NCI-H1105 treated with DMSO at 0.1 percent for 48 hours (cell line): ENCODE measurements at regions not wholly inside any gene's neighbourhood (a gene's known extent, or its start where the extent isn't known, plus 50 kb on each side); places are given as distances from the start of the nearest gene placed in this dataset.

Experiments used
- DNase-seq: peaks from one replicate; lab custom pipeline; 2025; lab: John Stamatoyannopoulos, UW

DNA sequence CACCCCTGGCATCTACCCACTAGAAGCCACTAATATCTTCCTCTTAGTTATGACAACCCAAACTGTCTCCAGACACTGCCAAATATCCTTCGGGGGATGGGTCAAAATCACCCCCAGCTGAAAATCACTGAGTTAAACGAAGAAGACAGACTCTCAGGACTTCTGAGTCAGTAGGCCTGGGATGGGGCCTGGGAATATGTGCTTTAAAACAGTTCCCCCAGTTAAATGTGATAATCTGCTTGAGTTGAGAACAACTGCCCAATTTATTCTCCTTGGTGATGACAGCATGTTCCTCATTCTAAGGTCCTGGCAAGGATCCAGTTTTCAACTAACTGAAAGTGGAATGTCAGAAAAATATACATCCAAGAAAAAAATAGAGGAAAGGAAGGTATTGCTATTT, 52.4 kb downstream of the CBLL2 start:
- no peak for DNase-seq

DNA sequence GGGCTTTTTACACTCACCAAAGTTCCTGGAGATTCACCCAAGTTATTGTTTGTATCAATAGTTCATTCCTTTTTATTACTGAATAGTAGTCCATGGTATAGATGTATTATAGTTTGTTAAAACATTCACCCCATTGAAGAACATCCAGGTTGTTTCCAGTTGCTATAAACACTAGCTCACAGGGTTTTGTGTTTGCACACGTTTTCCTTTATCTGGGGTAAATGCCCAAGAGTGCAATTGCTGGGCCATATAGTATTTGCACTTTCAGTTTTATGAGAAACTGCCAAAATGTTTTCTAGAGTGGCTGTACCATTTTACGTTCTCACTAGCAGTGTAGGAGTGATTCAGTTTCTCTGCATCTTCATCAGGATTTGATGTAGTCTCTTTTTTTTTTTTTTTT, 57.1 kb downstream of the CBLL2 start:
- no peak for DNase-seq

DNA sequence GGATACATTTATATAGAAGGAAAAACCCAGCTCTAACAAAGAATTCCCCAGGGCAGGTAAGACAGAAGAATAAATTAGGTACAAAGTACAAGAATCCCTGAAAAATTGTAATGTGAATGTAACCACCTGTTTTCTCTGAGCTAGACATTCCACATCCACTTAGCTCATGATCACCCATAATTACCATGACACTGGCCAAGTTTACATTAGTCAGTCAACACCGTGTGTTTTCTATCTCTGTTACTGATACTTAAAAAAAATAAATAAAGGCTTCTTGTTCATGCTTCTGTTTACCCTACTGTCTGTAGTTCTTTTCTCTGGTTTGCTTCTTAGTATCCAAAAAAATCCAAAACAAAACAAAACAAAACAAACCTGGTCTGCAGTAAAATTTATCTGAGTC, 66.0 kb downstream of the CBLL2 start:
- DNase-seq = peak; percentile 25

DNA sequence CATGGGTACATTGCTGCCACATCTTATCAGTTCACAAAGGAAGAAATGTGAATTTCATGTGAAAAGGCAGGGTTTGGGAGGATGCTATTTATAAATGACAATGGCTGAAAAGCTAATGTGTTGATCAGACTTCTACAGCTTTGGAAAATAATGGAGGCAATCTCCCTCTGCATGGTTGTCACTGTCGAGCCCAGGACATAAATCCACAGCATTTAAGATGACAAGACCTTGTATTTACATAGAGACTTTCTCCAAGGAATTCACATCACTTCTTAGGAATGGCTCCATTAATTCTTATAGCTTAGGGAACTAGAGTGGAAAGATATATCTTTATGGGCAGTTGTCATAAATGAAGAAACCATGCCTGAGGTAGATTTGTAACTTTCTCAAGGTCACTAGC, 66.7 kb downstream of the CBLL2 start:
- no peak for DNase-seq

DNA sequence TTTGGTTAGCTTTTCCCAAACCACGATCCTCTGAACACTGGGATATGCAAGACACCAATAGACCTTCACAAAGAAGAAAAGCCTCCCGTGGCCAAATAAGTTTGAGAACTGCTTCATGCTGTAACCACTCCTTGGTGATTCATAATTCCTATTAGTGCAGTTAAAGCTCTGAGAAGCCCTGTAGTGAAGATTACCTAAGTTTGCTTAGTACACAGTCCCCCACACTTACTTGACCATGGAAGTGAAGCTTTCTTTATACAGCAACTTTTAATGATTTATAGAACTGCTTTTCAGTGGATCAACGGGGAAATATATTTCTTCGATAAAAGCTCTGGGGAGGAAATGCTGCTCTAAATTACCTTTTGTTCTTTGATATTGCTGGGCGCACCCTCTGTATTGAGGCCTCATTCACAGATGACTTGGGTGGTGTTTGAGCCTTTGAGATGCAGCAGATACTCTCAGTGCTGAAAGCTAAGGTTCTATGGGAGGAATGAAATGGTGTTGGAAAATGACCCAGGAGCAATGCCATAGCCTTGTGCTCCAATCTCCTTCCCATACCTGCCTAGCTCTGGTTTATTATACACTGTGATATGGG, 67.4 kb downstream of the CBLL2 start:
- no peak for DNase-seq

DNA sequence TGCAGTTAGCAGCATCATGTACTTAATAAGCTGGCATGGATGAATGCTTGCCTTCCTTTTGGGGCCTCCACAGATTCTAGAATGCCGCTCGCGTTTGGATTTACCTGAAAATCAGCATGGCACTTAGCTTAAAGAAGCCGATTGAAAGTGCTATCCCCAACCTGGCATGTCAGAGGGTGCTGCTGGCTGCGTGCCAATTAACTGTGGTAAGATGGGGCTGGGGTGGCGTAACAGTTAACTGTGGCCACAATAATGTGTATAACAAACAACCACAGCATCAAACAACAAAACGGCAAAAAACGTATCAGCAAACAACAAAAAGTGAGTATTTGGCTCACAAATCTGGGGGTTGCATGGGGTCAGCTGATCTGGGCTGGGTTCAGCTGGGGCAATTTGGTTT, 70.5 kb downstream of the CBLL2 start:
- no peak for DNase-seq

DNA sequence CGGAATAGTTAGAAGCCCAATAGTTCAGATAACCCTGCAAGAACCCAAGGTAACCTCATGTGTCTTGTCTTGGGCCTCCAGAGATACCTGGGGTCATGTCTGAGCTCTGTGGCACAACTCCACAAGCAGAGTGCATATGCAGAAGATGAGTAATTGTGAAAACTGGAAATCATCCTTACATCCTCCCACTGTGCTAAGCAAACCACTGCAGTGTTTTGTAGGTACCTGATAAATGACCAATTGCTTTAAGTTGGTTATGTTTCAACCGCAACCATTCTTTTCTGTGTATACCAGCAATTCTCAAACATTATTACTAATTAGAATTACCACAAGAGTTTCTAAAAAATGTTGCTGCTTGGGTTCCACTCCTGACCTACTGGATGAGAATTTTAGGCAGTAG, 73.2 kb downstream of the CBLL2 start:
- no peak for DNase-seq

DNA sequence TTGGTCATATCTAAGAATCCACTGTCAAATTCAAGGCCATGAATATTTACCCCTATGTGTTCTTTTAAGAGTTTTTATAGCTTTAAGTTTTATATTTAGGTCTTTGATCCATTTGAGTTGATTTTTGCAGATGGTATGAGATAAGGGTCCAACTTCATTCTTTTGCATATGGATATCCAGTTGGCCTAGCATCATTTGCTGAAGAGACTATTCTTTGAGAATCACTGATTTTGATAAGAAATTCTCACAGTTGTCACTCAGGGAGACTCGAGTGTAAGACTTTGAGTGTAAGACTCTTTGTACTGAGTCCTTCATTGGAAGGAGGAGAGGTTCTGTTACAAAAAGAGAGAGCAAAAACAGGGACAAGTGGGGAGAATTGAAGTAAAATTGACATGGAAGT, 74.8 kb downstream of the CBLL2 start:
- no peak for DNase-seq

DNA sequence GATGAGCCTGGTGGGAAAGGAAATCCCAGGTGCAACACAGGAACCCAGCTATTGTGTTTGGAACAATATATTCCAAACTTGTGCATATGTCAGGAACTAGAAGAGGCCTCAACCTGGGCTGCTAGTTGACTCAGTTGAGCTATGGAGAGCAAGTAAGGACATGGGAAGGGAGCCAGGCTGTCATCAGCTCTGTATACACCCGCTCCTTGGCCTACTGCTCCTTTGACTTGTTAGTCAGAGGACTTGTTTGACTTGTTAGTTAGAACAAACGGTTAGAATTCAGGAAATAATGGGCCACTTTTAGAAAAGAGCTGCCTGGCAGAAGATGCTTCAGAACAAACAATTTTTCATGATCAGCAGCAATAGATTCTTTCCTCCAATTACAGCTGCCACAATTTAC, 76.4 kb downstream of the CBLL2 start:
- DNase-seq = no peak

DNA sequence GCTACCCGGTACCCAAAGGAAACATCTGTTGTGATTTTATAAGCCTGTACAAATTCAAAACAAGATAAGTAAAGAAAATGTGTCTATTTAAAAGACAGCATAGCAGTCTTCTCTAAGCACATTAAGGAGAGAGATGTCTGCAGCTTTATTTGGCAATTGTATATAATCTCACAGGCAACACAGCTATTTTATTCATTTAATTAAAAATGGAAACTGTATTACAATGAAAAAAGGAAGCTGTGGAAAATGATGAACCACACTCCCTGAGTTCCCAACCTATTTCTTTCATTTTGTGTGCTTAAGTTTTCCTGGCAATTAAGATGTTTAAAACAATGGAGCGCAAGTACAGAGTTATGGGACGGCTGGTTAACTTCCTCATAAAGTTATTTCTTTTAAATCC, 78.4 kb downstream of the CBLL2 start:
- no peak for DNase-seq

DNA sequence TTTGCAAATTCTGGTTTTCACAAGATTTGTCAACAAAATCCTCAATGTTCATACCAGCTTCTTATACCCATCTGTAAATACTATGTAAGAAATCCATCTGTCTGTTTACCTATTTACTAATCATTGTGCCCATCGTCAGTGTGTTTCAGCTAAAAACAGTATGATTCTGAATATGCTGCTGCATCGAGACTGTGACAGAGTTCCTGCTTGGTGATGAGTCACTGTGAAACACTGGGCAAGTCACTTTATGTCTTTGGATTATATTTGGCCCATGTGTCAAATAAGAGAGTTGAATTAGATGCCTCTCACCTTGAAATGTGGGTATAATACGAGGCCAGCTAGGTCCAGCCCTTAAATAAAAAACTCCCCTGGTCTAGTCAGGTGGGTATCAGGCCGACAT, 79.3 kb downstream of the CBLL2 start:
- no peak for DNase-seq

DNA sequence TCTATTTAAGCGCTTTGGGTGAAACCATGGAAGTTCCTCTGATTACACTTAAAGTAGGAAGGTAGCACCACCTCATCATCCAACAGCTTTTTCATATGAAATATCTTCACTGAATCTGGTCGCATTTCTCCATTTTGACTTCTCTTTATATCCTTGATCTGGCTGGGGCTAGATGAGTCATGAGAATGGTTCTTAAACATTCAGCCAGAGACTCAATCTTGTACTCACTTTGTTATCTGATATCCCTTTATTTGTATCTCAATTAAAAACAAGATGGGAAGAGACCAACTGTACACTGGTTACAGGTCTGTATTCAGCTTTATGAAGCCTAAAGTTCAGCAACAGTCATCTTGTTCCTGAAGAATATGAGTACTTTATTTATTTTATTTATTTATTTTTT, 84.9 kb downstream of the CBLL2 start:
- DNase-seq = no peak

DNA sequence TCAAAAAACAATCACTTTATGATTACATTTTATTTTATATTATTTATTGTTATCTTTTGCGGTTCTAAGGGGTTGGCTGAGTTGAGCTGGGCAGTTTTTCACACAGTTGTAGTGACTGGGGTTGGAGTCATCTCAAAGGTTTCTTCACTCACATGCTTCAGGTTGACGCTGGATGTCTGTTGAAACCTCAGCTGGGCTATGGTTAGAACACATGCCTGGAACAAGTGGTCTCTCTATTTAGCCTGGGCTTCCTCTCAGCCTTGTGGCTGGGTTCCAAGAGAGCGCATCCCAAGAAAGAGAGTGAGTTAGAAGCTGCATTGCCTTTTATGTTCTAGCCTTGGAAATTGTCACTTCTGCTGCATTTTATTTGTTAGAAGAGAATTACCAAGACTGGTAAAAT, 87.4 kb downstream of the CBLL2 start:
- no peak for DNase-seq

DNA sequence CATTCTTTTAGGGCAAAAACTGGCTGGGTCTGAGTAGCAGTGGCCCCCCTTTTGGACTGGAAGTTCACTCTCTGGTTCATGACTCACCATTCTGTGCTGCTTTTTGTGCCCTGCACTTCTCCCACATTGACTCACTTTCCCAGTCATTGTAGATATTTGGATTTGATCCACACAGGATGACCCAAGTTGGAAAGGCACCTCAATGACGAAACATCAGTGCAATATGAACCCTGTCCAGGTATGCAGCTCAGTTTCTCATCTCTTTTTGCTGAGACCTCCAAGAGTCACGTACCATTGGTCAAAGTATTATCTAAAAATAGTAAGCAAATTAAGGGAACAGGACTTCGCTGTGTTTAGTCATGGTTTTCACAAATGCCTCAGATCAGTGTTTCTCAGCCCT, 92.7 kb downstream of the CBLL2 start:
- no peak for DNase-seq

DNA sequence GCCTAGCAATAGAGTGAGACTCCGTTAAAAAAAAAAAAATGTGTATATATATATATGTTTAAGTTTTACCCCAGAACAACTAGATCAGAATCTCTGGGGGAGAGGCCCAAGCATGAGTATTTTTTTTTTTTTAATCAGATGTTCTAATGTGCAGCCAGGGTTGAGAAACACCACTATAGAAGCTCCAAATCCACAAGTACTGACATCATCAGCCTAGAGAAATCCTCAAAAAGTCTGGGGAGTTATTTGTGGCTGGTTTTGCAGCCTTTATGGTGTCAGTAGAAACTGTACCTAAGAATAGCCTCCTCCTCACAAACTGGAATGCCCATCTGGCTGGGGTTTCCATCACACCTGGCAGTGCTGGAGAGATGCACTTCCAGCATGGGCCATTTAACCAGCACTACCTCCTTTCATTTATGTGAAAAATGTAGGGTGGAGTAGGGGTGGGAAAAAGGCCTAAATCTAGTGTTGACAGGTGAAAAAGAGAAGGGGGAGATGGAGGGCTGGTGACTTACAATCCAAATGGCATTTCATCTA, 93.5 kb downstream of the CBLL2 start:
- no peak for DNase-seq

DNA sequence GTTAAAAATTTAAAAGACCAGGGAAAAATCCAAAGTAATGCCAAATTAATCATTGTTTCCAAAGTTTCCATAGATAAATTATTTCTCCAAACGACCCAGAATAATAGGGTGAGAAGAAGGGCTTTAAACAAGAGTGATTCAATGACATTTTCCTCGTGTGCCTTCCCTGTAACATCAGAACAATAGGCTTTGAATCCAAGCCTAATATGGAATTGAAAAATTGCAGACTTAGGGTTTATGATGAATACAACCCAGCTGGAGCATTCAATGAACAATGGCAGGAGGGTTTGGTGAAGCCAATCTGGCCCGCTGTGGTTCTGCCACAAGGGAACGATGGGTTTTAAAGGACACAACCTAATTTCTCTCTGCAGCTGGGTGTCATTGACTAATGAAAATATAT, 94.2 kb downstream of the CBLL2 start:
- DNase-seq = no peak

DNA sequence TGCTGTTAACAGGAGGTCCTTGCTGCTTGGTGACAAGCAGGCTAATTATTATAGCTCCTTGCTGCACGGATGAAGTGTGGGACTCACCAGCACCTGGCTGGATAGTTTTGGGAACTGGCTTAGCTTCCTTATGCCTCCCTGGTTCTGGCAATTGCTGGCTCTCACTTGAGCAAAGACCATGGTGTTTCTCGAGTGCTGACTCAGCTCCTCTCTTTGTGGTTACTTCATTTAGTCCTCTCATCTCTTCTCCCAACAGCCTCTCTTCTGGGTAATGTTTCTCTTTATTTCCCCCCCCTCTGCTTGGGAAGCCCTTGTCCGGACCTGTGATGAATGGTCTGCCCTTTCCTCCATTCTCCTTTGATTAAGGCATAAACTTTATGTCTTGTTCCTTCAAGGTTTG, 100.4 kb downstream of the CBLL2 start:
- DNase-seq = no peak

DNA sequence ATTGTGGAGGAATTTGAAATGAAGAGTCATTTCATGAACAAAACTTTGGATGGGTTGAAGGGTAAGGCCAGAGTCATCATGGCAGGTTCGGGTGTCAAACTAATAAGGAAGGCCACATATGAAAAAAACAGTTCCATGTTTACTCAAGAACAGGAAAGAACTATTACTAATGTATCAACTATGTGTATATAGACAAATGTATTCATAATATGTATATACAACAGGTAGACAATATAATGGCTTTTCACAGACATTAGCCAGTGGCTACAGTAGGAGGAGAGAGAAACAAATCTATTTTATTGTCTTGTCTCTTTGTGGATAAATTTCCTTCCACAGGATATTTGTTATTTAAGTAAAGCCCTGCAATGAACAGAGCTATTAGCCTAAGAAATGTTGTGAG, 101.1 kb downstream of the CBLL2 start:
- DNase-seq = no peak

DNA sequence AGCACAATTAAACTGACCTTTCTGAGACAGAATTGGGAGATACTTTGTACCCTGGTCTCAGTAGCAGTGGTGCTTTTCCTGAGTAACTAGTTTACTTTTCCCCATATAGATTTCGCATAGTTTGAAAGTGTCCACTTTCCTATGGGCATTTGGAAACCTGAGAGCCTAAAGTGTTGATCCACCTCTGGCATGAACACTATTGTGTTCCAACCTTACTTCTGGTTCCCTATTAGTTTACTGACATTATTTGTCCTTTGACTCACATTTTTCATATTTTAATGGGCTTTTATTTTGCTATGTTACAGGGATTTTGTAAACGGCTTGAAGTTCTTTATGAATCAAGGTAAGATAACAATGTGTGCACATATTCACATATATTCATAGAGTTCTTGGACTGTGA, 103.7 kb downstream of the CBLL2 start:
- DNase-seq = no peak

DNA sequence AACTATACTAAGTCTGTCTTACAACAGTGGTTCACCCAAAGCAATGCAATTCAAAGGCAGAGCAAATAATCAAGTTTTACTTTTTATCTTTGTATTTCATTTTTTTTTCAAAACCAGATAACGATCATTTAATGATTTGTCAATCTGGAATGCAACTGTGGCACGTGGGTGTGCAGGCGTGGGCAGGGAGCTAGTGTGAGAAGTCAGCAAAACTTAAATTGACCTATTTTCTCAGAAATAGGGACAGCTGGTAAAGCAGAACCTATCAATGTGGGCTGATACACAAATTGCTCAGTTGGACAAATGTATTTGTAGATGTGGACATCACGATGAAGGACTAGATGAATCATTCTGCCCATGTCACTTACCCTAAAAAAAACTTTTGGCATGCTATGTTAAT, 105.6 kb downstream of the CBLL2 start:
- no peak for DNase-seq

DNA sequence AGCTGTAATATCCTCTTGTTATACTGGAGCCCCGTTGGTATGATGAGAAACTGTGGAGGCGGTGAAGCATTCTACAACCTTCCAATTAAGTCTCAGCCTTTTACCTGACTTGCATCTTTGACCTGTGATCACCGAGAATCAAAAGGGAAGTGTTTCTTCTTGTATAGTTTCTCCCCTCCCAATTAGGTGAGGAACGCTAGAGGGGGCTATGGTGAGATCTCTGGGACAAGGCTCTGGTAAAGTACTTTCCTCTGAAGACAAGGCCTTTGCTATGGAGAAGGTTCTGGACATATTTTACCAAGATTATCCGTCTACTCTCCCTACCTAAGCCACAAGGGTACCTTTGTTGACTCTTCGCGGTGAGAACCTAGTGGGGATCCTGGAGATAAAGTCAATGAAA, 111.3 kb downstream of the CBLL2 start:
- no peak for DNase-seq

DNA sequence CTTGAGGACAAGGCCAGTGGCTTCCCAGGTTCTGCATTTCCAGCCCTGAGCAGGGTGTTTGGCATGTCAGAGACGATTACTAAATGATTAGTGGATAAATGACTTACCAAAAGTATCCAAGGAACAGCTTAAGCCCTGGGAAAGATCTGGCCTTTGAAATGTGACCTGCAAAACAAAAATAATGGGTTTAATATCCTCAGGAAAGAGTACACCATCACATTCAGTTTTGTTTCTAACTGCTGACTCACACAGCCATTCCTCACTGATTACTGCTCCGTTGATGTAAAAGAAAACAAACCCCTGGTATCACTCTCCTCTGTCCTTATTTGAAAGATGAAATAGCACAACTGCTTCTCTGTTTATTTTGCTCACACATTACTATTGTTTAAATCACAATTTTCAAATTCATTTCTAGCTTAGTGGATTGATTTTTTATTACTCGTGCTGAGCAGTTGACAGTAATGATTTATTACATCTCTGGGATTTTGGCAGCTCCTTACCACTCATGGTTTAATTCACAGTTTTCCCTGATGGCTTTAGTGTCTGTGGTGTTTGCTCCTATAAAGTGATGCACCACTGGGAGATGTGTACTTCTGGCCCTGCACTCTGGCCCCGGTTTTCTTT, 117.0 kb downstream of the CBLL2 start:
- DNase-seq = peak; percentile 60

DNA sequence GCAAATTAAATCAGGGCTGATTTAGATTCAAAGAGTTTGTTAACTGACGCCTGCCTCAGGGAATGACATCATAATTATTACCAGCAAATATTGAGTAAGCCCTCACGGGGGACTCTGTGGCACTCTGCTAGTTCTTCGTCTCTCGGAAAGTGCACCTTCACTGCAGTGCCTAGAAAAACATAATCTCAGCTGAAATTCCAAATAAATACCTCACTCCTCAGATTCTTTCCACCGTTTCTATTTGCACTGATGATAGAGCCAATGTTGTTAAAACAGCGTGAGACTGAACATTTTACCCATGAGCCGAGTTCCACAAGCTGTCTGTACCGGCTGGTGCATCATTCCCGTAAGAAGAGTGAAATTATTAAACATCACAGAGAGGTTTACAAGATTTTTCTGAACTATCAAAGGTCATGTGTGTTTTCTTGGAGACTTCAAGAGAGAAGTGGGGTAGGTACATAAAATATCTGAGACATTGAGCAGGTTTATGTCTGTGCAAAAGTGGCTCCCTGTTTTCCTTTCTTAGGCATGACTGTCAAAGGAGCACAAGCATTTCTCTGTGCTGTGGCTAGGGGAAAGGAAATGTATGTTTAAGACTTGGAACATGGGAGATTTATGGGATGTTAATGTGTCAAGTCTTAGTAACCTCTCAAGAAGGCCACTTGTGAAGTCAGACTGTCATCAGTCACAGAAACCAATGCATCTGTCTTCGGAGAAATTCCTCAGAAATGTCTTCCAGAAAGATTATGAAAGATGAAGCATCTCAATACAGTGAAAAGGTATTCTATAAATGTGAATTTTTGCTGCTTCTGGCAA, 119.6 kb downstream of the CBLL2 start:
- DNase-seq = no peak
